PC-9 (cell line): ENCODE measurements at regions not wholly inside any gene's neighbourhood (a gene's known extent, or its start where the extent isn't known, plus 50 kb on each side); places are given as distances from the start of the nearest gene placed in this dataset.

Experiments used
- BruUV-seq: library from RNA; stranded (reverse); fragments of 400-500 nt; replicated peaks from 2 replicates; lab custom pipeline; 2021; lab: Mats Ljungman, UMichigan
- CTCF ChIA-PET: fragments of 300-600 bp; sonication (Branson Sonifier 250); formaldehyde crosslinking; loops from one replicate; lab custom pipeline; 2022; ENCODE audit warnings: antibody characterized with exemption; lab: Charles Lee
- POLR2A ChIA-PET: fragments of 300-600 bp; sonication (Branson Sonifier 250); formaldehyde crosslinking; loops from one replicate; lab custom pipeline; 2022; ENCODE audit warnings: antibody characterized with exemption; ENCODE audit not compliant: unreplicated experiment; lab: Charles Lee
- DNase-seq, 2 experiments: peaks; one replicate each; pipeline versions ENCODE4 v3.0.0 to v3.0.0-alpha.2; 2015 to 2022; ENCODE audit warnings: mixed read lengths in 1 of 2
- H2AFZ ChIP-seq: fragments of 200-600 bp; sonication (generic); 2 replicates; pipeline ENCODE4 v1.8.1; 2017; ENCODE audit warnings: antibody characterized with exemption
- H3F3A ChIP-seq: fragments of 200-600 bp; sonication (generic); 2 replicates; pipeline ENCODE4 v1.8.1; 2017; ENCODE audit warnings: antibody characterized with exemption, mild to moderate bottlenecking, low read depth; ENCODE audit not compliant: insufficient read depth
- H3K27ac ChIP-seq: fragments of 200-600 bp; sonication (generic); 2 replicates; pipeline ENCODE4 v1.6.1; 2016; ENCODE audit warnings: mixed run types
- H3K27me3 ChIP-seq: fragments of 200-600 bp; sonication (generic); 2 replicates; pipeline ENCODE4 v1.6.1; 2016; ENCODE audit warnings: low read depth, mixed run types; ENCODE audit not compliant: insufficient read depth
- H3K36me3 ChIP-seq: fragments of 200-600 bp; sonication (generic); 2 replicates; pipeline ENCODE4 v1.6.1; 2016; ENCODE audit warnings: low read depth, mixed run types
- H3K4me1 ChIP-seq: fragments of 200-600 bp; sonication (generic); replicated peaks from 2 replicates; pipeline ENCODE4 v1.6.1; 2016; ENCODE audit warnings: mixed run types; ENCODE audit not compliant: insufficient read depth
- H3K4me2 ChIP-seq: fragments of 200-600 bp; sonication (generic); 2 replicates; pipeline ENCODE4 v1.6.1; 2017; ENCODE audit warnings: mixed run types
- H3K4me3 ChIP-seq: fragments of 200-600 bp; sonication (generic); 2 replicates; pipeline ENCODE4 v1.6.1; 2016; ENCODE audit warnings: mixed run types
- H3K79me2 ChIP-seq: fragments of 200-600 bp; sonication (generic); 2 replicates; pipeline ENCODE4 v1.6.1; 2017; ENCODE audit warnings: low read depth, mixed run types
- H3K9me2 ChIP-seq: fragments of 200-600 bp; sonication (generic); 2 replicates; pipeline ENCODE4 v1.8.1; 2017; ENCODE audit warnings: mild to moderate bottlenecking; ENCODE audit not compliant: insufficient read depth
- H3K9me3 ChIP-seq: fragments of 200-600 bp; sonication (generic); 2 replicates; pipeline ENCODE4 v1.8.1; 2016; ENCODE audit warnings: low read depth; ENCODE audit not compliant: insufficient read depth
- H4K20me1 ChIP-seq: fragments of 200-600 bp; sonication (generic); 2 replicates; pipeline ENCODE4 v1.8.1; 2017; ENCODE audit not compliant: insufficient read depth
- CTCF ChIP-seq: fragments of 200-600 bp; sonication (generic); conservative IDR thresholded peaks from 2 replicates; pipeline ENCODE4 v1.6.1; 2017; ENCODE audit warnings: mixed run types, antibody characterized with exemption, mild to moderate bottlenecking, moderate library complexity
- EZH2 ChIP-seq: fragments of 200-600 bp; sonication (generic); IDR thresholded peaks from 2 replicates; pipeline ENCODE4 v1.8.0; 2017; ENCODE audit warnings: antibody characterized with exemption, low read depth
- intact Hi-C: fragments of 100-400 bp; cut with micrococcal nuclease; formaldehyde crosslinking; loops from one replicate; pipeline ENCODE4 v1.10.0; 2022; ENCODE audit not compliant: unreplicated experiment

- H2AFZ ChIP-seq, result no peak overlapping the region
- H3K9me3 ChIP-seq, result no peaks in the 10 kb centered on the region
- no peaks in the 10 kb centered on the region for H3K9me2 ChIP-seq
- H3K79me2 ChIP-seq, result no peaks in the 10 kb centered on the region
- ChIA-PET CTCF (no interaction called here), POLR2A (no interaction called here)
- no peak overlapping the region for H3K4me2 ChIP-seq
- no peak for TF ChIP-seq CTCF
- no peak for TF ChIP-seq EZH2
- no peaks in the 10 kb centered on the region for H3K36me3 ChIP-seq
- H4K20me1 ChIP-seq, result no peaks in the 10 kb centered on the region
- no peak for DNase-seq
- H3K27me3 ChIP-seq, result no peaks in the 10 kb centered on the region
- no peaks in the 10 kb centered on the region for H3K4me1 ChIP-seq
- BruUV-seq, result no TSS peak
- no peaks in the 10 kb centered on the region for H3F3A ChIP-seq
- no peak overlapping the region for H3K27ac ChIP-seq
- intact Hi-C loops, result no loop called here
- H3K4me3 ChIP-seq, result no peak overlapping the region
Observed at GRCh38 chr19:31448221-31448657, 99.0 kb upstream of the TSHZ3 start.

GRCh38 chr19:31449379-31449778, 100.1 kb upstream of the TSHZ3 start:
- BruUV-seq, result no TSS peak
- H3K36me3 ChIP-seq, result no peaks in the 10 kb centered on the region
- no peaks in the 10 kb centered on the region for H4K20me1 ChIP-seq
- intact Hi-C loops, result no loop called here
- TF ChIP-seq CTCF (no peak), EZH2 (no peak)
- ChIA-PET POLR2A (no interaction called here), CTCF (no interaction called here)
- H3K4me1 ChIP-seq, result no peaks in the 10 kb centered on the region
- no peak overlapping the region for H3K27ac ChIP-seq
- no peak overlapping the region for H3K4me2 ChIP-seq
- H3K9me3 ChIP-seq, result no peaks in the 10 kb centered on the region
- H3K79me2 ChIP-seq, result no peaks in the 10 kb centered on the region
- H3K4me3 ChIP-seq, result no peak overlapping the region
- no peaks in the 10 kb centered on the region for H3F3A ChIP-seq
- no peak for DNase-seq
- no peaks in the 10 kb centered on the region for H3K9me2 ChIP-seq
- H3K27me3 ChIP-seq, result no peaks in the 10 kb centered on the region
- H2AFZ ChIP-seq, result no peak overlapping the region

GRCh38 chr19:31450696-31451095, 101.5 kb upstream of the TSHZ3 start:
- CTCF ChIA-PET, result no interaction called here
- H3K4me3 ChIP-seq, result no peak overlapping the region
- H3K27me3 ChIP-seq, result no peaks in the 10 kb centered on the region
- no peaks in the 10 kb centered on the region for H4K20me1 ChIP-seq
- H3K79me2 ChIP-seq, result no peaks in the 10 kb centered on the region
- no peak overlapping the region for H2AFZ ChIP-seq
- TF ChIP-seq CTCF (no peak), EZH2 (no peak)
- no TSS peak for BruUV-seq
- no peak for DNase-seq
- no peaks in the 10 kb centered on the region for H3K9me3 ChIP-seq
- no peaks in the 10 kb centered on the region for H3K36me3 ChIP-seq
- intact Hi-C loops, result no loop called here
- H3K27ac ChIP-seq, result no peak overlapping the region
- POLR2A ChIA-PET, result no interaction called here
- no peak overlapping the region for H3K4me2 ChIP-seq
- H3K4me1 ChIP-seq, result no peaks in the 10 kb centered on the region
- H3K9me2 ChIP-seq, result no peaks in the 10 kb centered on the region
- no peaks in the 10 kb centered on the region for H3F3A ChIP-seq
